ENCODE measurements at regions not wholly inside any gene's neighbourhood (a gene's known extent, or its start where the extent isn't known, plus 50 kb on each side); places are given as distances from the start of the nearest gene placed in this dataset.

DNA sequence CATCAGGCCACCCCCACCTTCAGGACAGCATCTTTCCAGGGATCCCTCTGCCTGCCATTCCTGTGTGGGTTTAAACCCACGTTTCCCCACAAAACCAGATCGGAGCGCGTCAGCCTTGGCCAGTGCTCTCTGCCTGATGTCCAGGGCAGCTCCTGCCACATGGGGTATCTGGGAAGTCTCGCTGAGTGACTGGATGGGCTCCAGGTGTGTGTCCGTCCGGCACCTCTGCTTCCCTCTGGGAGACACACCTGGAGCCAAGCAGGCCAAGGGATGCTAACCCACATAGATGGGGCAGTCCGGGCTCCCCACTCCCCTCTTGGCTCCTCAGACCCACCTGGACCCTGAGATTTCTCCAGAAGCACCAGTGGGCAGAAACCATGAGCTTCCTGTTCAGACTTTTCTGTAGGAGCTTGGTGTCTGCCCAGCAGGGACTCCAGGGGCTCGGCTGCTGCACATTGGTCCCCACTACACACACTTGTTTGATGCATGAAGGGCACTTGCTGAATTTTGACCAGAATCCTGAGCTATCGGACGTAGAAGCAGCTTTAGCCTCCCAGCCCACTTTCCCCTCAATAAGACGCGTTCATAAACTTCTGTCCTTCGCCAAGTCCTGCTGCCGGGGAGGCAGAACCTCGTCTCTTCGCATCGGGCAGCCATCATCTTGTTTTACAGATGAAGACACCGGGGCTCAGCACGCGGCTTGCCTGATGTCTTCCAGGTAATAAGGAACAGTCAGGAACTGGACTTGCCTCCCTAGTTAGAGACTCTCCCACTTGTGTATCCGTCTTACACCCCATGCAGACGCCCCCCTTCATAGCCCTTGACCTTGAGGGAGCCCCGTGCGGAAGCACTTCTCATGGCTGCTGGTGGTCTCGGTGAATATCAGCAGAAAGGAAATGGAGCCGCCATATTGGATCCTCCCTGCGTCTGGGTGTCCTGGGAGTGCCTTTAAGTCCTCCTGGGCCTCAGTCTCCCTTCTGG is 91.6 kb upstream of the ZNF469 start:
- Mint-ChIP-seq H3K27ac (peak overlapping the region; percentile 22), H3K27me3 (peaks cover 7% of the 10 kb centered on the region), H3K4me3 (no peak overlapping the region), H3K4me1 (no peaks in the 10 kb centered on the region), H3K9me3 (ENCODE audit: insufficient read depth) (no peaks in the 10 kb centered on the region)
- no peaks in the 10 kb centered on the region for H4K20me1 ChIP-seq (ENCODE audit: control insufficient read depth, insufficient read depth, low read length, poor library complexity, severe bottlenecking)
- intact Hi-C loops (cut with micrococcal nuclease), result no loop called here
- H3K79me2 ChIP-seq (ENCODE audit: control insufficient read depth, insufficient read depth, low read length), result no peaks in the 10 kb centered on the region
- TF ChIP-seq, protein P1, sequence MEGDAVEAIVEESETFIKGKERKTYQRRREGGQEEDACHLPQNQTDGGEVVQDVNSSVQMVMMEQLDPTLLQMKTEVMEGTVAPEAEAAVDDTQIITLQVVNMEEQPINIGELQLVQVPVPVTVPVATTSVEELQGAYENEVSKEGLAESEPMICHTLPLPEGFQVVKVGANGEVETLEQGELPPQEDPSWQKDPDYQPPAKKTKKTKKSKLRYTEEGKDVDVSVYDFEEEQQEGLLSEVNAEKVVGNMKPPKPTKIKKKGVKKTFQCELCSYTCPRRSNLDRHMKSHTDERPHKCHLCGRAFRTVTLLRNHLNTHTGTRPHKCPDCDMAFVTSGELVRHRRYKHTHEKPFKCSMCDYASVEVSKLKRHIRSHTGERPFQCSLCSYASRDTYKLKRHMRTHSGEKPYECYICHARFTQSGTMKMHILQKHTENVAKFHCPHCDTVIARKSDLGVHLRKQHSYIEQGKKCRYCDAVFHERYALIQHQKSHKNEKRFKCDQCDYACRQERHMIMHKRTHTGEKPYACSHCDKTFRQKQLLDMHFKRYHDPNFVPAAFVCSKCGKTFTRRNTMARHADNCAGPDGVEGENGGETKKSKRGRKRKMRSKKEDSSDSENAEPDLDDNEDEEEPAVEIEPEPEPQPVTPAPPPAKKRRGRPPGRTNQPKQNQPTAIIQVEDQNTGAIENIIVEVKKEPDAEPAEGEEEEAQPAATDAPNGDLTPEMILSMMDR (IDR thresholded peaks at IDR 0.05), result no peak
- no peak for TF ChIP-seq EZH2 (IDR thresholded peaks at IDR 0.05; ENCODE audit: borderline replicate concordance, insufficient read depth, low read depth, low read length, poor library complexity, severe bottlenecking)
- H3K9me3 ChIP-seq (ENCODE audit: control extremely low read depth in 1 of 3, control insufficient read depth in 2 of 3, insufficient read depth in 1 of 3, low read length in 2 of 3), result peaks cover 0 to 32% (median 27%) of the 10 kb centered on the region in 3 donors
- ChIA-PET CTCF (no interaction called here), POLR2A (no interaction called here)
- no peaks in the 10 kb centered on the region for H3K27me3 ChIP-seq (replicated peaks in 1 of 4; ENCODE audit: control extremely low read depth in 1 of 4, control insufficient read depth in 3 of 4, insufficient read depth in 4 of 4, low read length in 3 of 4)
- H3K27ac ChIP-seq (ENCODE audit: low read length in 2 of 2), result no peak overlapping the region
- no peak for DNase-seq
- 87% methylated on average over 27 of the region's 28 CpGs for WGBS (ENCODE audit: insufficient coverage)
- no peak overlapping the region for H3K9ac ChIP-seq (ENCODE audit: low read length)
- no peak overlapping the region for H3K4me3 ChIP-seq (ENCODE audit: control extremely low read depth in 1 of 5, extremely low read depth in 1 of 5, insufficient read depth in 1 of 5, low read depth in 2 of 5, low read length in 4 of 5)
- no peak overlapping the region for H3K4me2 ChIP-seq (replicated peaks; ENCODE audit: low read depth, low read length, poor library complexity, severe bottlenecking)
- no peaks in the 10 kb centered on the region for H3K4me1 ChIP-seq (ENCODE audit: control insufficient read depth in 2 of 2, insufficient read depth in 2 of 2, low read length in 2 of 2)
- no peak for ATAC-seq (ENCODE audit: low read depth)
- no peaks in the 10 kb centered on the region for H3K36me3 ChIP-seq (replicated peaks in 1 of 2; ENCODE audit: control extremely low read depth in 1 of 2, control insufficient read depth in 1 of 2, extremely low read depth in 1 of 2, insufficient read depth in 2 of 2, low read length in 1 of 2)
- no peak overlapping the region for H2AFZ ChIP-seq (ENCODE audit: insufficient read depth, low read depth, low read length, poor library complexity, severe bottlenecking)
